ENCODE measurements at regions not wholly inside any gene's neighbourhood (a gene's known extent, or its start where the extent isn't known, plus 50 kb on each side); places are given as distances from the start of the nearest gene placed in this dataset.

- TF ChIP-seq CTCF (IDR thresholded peaks at IDR 0.05): no peak
- Histone ChIP-seq H3K36me3 (no peaks in the 10 kb centered on the region), H3K4me3 (no peak overlapping the region), H3K4me1 (no peaks in the 10 kb centered on the region), H3K9me3 (peaks cover 0 to 7% of the 10 kb centered on the region in 2 donors), H3K27me3 (no peaks in the 10 kb centered on the region), H3K27ac (no peak overlapping the region)
- no peak for DNase-seq (ENCODE audit: low spot score)
Measured at GRCh38 chrX:108795240-108795639, 58.9 kb upstream of the IRS4 start.

Small RNAs in the stretch of these regions (microRNA-seq; reads per million reads assigned to microRNA genes)
- 1.4 to 4.2 reads per million in 2 donors for gene MIR6087 (ENCODE audit: borderline number of aligned reads in 2 of 2, borderline replicate concordance in 1 of 2)

Measured in right atrium auricular region (tissue), 2 donors.